ENCODE measurements at regions not wholly inside any gene's neighbourhood (a gene's known extent, or its start where the extent isn't known, plus 50 kb on each side); places are given as distances from the start of the nearest gene placed in this dataset.

GRCh38 chr9:78930281-78930680, 633.4 kb downstream of the PSAT1 start:
- TF ChIP-seq, protein P1, sequence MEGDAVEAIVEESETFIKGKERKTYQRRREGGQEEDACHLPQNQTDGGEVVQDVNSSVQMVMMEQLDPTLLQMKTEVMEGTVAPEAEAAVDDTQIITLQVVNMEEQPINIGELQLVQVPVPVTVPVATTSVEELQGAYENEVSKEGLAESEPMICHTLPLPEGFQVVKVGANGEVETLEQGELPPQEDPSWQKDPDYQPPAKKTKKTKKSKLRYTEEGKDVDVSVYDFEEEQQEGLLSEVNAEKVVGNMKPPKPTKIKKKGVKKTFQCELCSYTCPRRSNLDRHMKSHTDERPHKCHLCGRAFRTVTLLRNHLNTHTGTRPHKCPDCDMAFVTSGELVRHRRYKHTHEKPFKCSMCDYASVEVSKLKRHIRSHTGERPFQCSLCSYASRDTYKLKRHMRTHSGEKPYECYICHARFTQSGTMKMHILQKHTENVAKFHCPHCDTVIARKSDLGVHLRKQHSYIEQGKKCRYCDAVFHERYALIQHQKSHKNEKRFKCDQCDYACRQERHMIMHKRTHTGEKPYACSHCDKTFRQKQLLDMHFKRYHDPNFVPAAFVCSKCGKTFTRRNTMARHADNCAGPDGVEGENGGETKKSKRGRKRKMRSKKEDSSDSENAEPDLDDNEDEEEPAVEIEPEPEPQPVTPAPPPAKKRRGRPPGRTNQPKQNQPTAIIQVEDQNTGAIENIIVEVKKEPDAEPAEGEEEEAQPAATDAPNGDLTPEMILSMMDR (IDR thresholded peaks at IDR 0.05) = no peak
- no peak for TF ChIP-seq ZFX (IDR thresholded peaks at IDR 0.05; ENCODE audit: borderline replicate concordance)

Measured in 22Rv1 (cell line).